HG03196 (cell line): ENCODE measurements at regions not wholly inside any gene's neighbourhood (a gene's known extent, or its start where the extent isn't known, plus 50 kb on each side); places are given as distances from the start of the nearest gene placed in this dataset.

Experiments used
- ATAC-seq: cut with Tn5 transposase; IDR thresholded peaks from one replicate; pipeline ENCODE4 v1.9.1; 2021; ENCODE audit not compliant: unreplicated experiment

DNA sequence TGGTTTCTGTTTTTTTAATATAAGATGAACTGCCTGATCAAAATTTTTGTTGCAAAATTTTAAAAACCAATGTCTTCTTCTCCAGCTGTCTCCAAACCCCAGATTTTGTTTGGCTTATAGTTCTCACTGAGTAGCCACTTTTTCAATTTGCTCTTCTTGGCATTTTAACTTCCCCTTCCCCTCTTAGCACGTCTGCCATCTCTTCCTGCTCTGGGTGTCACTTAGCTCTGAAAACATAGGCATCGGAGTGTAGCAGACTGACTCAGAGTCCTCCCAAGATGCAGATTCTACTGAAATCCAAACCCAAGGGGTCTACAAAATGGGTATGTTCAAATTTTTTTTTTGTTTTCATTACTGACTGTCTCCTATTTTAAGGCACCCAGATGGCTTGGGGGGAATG, 270.3 kb upstream of the KIRREL3 start:
- no peak for ATAC-seq

DNA sequence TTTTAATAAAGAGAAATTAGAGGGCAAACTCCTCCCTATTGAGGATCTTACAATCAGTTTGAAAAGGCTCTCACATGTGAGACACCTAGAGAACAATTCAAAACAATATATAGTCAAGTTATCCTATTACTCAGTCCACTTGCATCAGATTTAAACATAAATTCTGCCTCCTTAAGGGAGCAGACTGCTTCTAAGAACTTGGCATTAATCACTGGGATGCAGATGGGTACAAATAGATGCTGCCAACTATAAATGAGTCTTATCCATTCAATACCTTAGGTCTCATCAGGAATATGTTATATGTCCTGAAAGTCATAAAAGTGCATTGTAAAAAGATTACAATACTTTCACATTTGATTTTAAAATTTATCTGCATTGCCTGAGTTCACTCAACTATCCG, 269.3 kb upstream of the KIRREL3 start:
- no peak for ATAC-seq

DNA sequence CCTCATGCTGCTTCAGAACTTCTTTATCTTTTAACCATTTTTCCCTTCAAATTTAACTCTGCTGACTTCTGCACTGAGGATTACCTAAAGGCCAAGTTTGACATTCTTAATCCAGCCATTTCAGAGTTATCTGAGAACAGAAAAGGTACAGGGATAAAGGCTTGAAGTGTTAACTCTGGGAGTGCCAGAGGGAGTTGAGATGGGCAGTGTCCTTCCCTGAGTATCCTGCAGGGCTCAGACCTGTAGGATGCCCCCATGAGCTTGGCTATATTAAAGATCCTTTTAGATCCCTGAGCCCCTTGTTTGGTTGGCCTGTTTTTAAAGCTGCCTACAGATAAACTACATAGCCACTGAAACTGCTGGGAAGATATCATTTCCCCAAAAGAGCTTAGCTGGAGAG, 268.4 kb upstream of the KIRREL3 start:
- no peak for ATAC-seq

DNA sequence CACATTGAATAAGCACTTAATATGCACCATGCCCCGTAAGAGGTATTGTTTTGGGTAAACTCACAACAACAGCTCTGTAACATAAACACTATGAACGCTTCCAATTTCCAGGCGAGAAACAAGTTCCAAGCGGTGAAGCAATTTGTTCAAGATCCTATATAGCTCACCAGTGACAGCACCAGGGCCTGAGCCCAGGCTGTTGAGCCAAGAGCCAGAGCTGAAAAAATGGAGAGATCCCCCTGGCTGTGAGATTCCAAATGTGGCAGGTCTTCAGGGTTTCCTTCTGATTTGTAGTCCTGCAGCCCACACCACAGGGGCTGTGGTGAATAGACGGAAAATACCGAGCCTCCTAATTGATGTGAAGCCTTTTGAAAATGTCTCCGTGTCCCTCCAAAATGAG, 268.0 kb upstream of the KIRREL3 start:
- no peak for ATAC-seq

DNA sequence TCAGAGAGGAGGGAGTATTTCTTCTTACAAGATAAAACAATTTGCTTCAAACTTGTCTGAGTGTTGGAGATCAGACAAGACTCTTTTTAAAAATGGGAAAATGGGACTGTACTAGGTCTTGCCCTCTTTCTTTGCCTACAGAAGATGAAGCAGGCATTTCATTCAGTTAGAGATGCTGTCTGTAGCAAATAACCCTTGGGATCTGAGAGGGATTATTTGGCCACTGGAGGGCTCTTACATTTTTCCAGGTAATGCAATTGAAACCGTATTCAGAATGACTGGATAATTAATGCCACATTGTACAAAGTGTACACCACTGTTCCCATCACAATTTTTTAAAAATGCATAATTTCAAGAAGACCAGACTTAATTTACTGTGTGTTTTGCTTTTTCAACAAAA, 258.5 kb upstream of the KIRREL3 start:
- ATAC-seq: no peak

- no peak for ATAC-seq
These were observed 254.6 kb upstream of the KIRREL3 start for GRCh38 chr11:127255209-127255608.

DNA sequence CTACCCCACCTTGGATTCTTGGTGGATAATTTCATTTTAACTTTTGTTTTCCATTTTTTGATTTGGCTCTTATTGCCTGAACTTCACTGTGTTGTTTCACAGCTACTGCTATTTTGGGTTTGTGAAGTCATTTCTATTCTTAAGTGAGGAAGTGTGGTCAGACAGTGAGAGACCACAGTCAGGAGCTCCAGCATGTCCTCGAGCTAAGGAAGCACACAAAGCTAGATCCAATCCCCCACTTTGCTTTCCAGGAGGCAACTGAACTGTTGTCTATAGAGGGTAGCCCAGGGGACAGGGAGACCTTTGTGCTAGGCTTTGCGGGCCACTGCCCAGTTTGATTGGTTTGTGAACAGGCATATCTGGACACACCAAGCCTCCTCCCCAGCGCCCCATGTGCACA, 251.8 kb upstream of the KIRREL3 start:
- no peak for ATAC-seq

GRCh38 chr11:127249576-127249975, 249.0 kb upstream of the KIRREL3 start:
- no peak for ATAC-seq

DNA sequence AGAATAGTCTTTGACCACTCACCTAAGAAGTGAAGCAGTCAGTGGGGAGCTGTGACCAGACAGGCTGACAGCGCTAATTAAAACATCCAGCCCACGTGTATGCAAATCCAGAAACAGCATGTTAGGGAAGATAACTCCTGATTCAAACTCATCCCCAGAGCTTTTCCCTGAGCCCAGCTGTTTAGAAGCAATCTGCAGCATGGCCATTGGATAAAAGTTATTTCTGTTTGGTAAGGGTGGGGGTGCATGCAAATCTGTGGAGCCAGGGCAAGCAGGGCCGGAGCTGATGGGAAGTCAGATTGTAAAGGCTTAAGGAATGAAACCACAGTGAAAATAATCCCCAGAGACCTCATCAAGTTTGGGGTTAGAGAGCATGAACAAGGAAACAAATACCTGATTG, 247.9 kb upstream of the KIRREL3 start:
- ATAC-seq: no peak

GRCh38 chr11:127247261-127247851, 246.8 kb upstream of the KIRREL3 start:
- no peak for ATAC-seq

DNA sequence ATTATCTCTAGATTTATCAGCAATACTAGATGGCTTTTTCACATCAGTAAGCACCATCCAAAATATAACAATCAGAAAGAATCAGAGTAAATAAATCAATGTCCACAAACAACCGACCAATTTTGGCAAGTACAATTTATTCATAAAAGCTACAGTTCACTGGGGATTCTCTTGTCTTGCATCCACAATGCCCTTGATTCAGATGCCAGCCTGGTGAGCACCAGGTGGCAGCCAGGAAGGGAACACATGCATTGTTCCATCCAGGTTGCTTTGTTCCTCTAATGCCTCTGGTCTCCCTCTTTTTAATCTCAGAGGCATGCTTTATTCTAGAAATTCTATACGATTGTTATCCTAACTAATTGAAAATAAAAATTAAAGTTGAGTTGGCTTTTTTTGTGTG, 242.1 kb upstream of the KIRREL3 start:
- no peak for ATAC-seq

- ATAC-seq: no peak
These were observed 237.8 kb upstream of the KIRREL3 start for GRCh38 chr11:127238321-127238720.

- no peak for ATAC-seq
These were observed 236.2 kb upstream of the KIRREL3 start for GRCh38 chr11:127236776-127237175.

DNA sequence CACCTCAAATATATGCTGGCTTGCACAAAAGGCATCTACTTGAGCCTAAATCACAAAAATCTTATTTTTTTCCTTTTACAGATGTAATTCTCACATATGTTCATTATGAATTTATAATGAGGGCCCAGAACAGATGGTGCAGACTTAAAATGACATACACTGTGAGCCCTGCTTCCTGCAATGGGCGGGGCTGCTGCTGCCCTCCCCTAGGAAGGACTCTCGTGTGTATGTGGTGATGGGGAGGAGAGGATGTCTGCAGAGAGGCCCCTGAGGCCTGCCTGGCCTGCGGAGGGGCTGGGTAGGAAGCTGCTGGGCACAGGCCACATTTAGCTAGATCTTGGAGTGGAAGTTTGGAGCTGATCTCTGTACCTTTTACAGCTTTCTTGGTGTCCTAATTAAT, 233.4 kb upstream of the KIRREL3 start:
- ATAC-seq: no peak

GRCh38 chr11:127230392-127230791, 229.8 kb upstream of the KIRREL3 start:
- ATAC-seq: no peak

DNA sequence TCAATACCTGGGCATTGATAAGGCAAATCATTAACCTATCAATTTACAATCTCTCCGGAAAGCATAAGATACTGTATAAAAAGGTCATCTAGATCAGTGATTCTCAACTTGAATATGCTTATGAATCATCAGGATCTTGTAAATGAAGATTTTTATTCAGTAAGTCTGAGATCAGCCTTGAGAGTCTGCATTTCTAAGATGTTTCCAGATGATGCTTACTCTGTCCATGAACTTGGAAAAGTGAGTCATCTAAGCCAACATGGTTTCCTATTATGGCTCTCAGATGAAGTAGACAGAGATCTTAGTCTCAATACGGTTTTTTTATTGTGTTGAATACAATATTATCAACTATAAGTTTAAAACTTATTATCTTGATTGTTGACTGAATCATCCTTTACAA, 226.4 kb upstream of the KIRREL3 start:
- no peak for ATAC-seq

DNA sequence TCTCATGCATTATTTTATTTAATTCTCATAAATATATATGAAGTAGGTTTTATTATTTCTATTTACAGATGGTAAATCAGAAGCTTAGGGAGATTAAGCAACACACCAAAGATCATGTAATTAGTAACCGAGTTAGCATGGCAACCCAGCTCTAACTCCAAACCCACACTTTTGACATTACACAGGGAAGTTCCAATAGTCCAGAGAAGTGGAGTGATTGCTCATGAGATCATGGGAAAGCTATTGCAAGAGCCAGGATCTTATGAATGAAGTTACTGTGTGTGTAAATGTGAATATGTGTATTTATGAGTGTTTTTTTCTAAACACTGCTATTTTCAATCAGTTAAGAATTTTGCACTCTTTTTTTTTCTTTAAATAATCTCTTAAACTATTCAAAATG, 225.8 kb upstream of the KIRREL3 start:
- ATAC-seq: no peak

DNA sequence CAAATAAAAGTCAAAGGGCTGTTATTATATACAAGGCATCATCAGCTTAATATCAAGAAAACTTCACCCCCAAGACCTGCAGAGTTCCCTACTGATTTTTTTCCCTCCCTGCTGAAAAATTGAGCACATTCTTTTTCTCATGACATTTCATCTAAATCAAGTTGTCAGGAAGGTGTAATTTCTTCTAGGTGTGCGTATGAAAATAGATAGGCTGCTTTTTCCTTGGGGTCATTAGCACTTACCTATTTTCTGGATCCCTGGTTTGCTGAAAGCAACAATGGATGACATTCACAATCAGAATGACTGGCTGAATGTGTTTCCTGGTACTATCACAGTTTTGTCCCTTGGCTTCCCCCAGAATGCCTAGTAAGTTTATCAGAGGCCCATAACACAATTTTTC, 225.0 kb upstream of the KIRREL3 start:
- no peak for ATAC-seq

DNA sequence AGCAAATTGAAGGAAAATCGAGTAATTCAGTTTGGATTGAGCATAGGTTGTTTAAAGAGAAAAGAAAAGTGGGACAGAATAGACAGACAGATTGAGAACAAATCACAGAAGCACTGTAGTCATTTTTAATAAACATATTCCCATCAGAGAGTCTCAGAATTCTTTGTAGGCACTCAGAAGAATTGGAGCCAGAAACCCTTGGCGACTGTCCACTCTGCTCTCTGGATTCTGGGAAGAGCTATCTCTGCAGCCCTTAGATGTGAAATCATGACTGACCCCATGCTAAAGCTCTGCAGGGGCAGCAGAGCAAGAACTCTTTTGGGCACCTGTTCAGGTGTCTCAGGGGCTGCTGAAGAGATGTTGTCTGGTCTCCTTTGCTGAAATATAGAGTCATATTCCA, 223.7 kb upstream of the KIRREL3 start:
- no peak for ATAC-seq

DNA sequence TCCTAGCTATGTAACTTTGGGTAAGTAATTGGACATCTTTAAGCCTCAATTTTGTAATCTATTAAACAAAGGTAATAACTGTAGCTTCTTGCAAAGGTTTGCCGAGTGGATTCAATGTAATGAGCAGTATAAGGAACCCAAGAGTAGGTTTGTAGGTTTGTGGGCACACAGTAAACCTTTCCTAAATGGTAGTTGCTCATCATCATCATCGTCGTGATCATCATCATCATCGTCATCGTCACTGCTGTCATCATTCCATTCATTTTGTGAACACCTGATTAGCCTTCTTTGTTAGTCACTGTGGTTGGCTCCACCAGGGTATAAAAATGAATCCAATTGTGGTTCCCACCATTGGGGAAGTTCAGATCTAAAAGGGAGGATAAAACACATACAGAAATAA, 223.1 kb upstream of the KIRREL3 start:
- ATAC-seq: no peak

DNA sequence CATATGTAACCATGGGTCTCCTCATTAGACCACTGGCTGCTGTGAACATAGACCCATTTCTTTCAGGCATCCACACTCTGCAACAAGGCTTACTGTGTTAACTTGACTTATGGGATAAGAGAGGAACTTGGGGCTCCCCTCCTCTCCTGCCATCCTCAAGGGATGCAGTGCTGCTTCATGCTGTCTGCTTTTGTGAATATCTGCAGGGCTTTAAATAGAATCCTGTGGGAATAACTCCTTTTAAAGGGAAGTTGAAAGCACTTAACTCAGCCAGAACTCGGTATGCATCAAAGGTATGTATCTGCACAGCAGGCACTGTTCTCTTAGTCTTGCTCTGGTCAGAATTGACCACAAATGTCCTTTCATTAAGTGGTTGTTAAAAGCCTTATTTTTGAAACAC, 222.5 kb upstream of the KIRREL3 start:
- ATAC-seq: no peak

DNA sequence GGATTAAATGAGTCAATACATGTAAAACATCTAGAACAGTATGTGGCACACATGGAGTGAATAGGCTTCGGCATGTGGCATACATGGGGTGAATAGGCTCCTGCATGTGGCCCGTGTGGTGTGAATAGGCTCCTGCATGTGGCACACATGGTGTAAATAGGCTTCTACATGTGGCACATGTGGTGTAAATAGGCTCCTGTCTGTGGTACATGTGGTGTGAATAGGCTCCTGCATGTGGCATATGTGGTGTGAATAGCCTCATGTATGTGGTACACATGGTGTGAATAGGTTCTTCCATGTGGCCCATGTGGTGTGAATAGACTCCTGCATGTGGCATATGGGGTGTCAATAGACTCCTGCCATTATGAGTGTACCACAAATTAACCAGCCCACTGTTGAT, 219.1 kb upstream of the KIRREL3 start:
- no peak for ATAC-seq

GRCh38 chr11:127218275-127218608, 217.7 kb upstream of the KIRREL3 start:
- no peak for ATAC-seq
